Esophagus squamous epithelium (tissue), 4 donors: ENCODE measurements at regions not wholly inside any gene's neighbourhood (a gene's known extent, or its start where the extent isn't known, plus 50 kb on each side); places are given as distances from the start of the nearest gene placed in this dataset.

Experiments
- POLR2A ChIP-seq, 4 donors: fragments of 450-650 bp; IDR thresholded peaks; one replicate each; pipeline ENCODE4 v1.6.1; 2017; ENCODE audit warnings: antibody characterized with exemption in 4 of 4, mild to moderate bottlenecking in 4 of 4, moderate library complexity in 3 of 4
- TF ChIP-seq, protein P1 (sequence below), 6 experiments: fragments of 450-650 bp in 4 of 6; fragments of 200-600 bp in 2 of 6; sonication (generic) in 2 of 6; IDR thresholded peaks; one replicate each; pipeline ENCODE4 v1.5.1; 2016 to 2019; ENCODE audit warnings: antibody characterized with exemption in 6 of 6, mild to moderate bottlenecking in 4 of 6, moderate library complexity in 4 of 6

DNA sequence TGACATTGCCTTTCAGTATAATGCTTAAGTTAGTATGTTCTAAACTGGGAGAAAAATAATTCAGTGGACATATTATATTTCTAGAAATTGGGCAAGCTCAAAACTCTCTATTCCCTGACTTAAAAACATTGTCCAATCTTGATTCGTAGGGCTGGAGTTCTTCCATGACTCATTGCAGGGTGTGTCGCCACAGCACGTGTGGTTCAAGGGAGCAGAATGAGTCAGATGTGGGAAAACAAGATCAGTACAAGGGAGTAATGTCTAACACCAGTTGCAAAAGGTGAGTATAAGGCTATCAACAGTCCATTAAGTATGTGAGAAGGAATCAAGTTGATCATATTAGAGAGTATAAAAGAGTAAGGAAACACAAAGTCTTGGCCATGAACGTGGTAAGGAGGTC lies 887.0 kb downstream of the TMTC2 start:
- TF ChIP-seq, protein P1, sequence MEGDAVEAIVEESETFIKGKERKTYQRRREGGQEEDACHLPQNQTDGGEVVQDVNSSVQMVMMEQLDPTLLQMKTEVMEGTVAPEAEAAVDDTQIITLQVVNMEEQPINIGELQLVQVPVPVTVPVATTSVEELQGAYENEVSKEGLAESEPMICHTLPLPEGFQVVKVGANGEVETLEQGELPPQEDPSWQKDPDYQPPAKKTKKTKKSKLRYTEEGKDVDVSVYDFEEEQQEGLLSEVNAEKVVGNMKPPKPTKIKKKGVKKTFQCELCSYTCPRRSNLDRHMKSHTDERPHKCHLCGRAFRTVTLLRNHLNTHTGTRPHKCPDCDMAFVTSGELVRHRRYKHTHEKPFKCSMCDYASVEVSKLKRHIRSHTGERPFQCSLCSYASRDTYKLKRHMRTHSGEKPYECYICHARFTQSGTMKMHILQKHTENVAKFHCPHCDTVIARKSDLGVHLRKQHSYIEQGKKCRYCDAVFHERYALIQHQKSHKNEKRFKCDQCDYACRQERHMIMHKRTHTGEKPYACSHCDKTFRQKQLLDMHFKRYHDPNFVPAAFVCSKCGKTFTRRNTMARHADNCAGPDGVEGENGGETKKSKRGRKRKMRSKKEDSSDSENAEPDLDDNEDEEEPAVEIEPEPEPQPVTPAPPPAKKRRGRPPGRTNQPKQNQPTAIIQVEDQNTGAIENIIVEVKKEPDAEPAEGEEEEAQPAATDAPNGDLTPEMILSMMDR (IDR thresholded peaks at IDR 0.05): no peak
- TF ChIP-seq POLR2A (IDR thresholded peaks at IDR 0.05): no peak
